ENCODE measurements at regions not wholly inside any gene's neighbourhood (a gene's known extent, or its start where the extent isn't known, plus 50 kb on each side); places are given as distances from the start of the nearest gene placed in this dataset.
A peak's percentile ranks its signal among the peaks of the same experiment; 100 is the strongest.

- no peak overlapping the region for H3K4me3 ChIP-seq (ENCODE audit: low read length)
- no peak for TF ChIP-seq CTCF (IDR thresholded peaks at IDR 0.05; ENCODE audit: insufficient read depth, low read depth, low read length, missing control alignments)
- no peak for DNase-seq (ENCODE audit: low read depth)
Measured at GRCh38 chr12:78732481-78732880, 132.1 kb upstream of the SYT1 start.

- DNase-seq (ENCODE audit: low read depth) = no peak
- TF ChIP-seq CTCF (IDR thresholded peaks at IDR 0.05; ENCODE audit: insufficient read depth, low read depth, low read length, missing control alignments) = no peak
- no peak overlapping the region for H3K4me3 ChIP-seq (ENCODE audit: low read length)
Measured at GRCh38 chr12:78739653-78740052, 124.9 kb upstream of the SYT1 start.

GRCh38 chr12:78746001-78746400, 118.6 kb upstream of the SYT1 start:
- H3K4me3 ChIP-seq (ENCODE audit: low read length) = no peak overlapping the region
- DNase-seq (ENCODE audit: low read depth) = peak; percentile 56
- no peak for TF ChIP-seq CTCF (IDR thresholded peaks at IDR 0.05; ENCODE audit: insufficient read depth, low read depth, low read length, missing control alignments)

GRCh38 chr12:78753058-78753457, 111.5 kb upstream of the SYT1 start:
- no peak overlapping the region for H3K4me3 ChIP-seq (ENCODE audit: low read length)
- DNase-seq (ENCODE audit: low read depth) = no peak
- TF ChIP-seq CTCF (IDR thresholded peaks at IDR 0.05; ENCODE audit: insufficient read depth, low read depth, low read length, missing control alignments) = no peak

- no peak for DNase-seq (ENCODE audit: low read depth)
Measured at GRCh38 chr12:78756936-78757335, 107.6 kb upstream of the SYT1 start.

GRCh38 chr12:78759367-78759766, 105.2 kb upstream of the SYT1 start:
- DNase-seq (ENCODE audit: low read depth) = peak; percentile 19
- H3K4me3 ChIP-seq (ENCODE audit: low read length) = no peak overlapping the region
- TF ChIP-seq CTCF (IDR thresholded peaks at IDR 0.05; ENCODE audit: insufficient read depth, low read depth, low read length, missing control alignments) = no peak

More at GRCh38 chr12:78756936-78757335, 107.6 kb upstream of the SYT1 start:
- H3K4me3 ChIP-seq (ENCODE audit: low read length) = no peak overlapping the region
- TF ChIP-seq CTCF (IDR thresholded peaks at IDR 0.05; ENCODE audit: insufficient read depth, low read depth, low read length, missing control alignments) = no peak

- no peak for TF ChIP-seq CTCF (IDR thresholded peaks at IDR 0.05; ENCODE audit: insufficient read depth, low read depth, low read length, missing control alignments)
- no peak overlapping the region for H3K4me3 ChIP-seq (ENCODE audit: low read length)
Measured at GRCh38 chr12:78760906-78761305, 103.7 kb upstream of the SYT1 start.

More at GRCh38 chr12:78760906-78761305, 103.7 kb upstream of the SYT1 start:
- DNase-seq (ENCODE audit: low read depth) = no peak

Data from epithelial cell of esophagus (primary cell).